ENCODE measurements at regions not wholly inside any gene's neighbourhood (a gene's known extent, or its start where the extent isn't known, plus 50 kb on each side); places are given as distances from the start of the nearest gene placed in this dataset.
"Not testable (repeated sequence)": the region's sequence is repeated elsewhere in the genome, so short reads cannot be mapped to it uniquely, and the experiment has no call there.

DNA sequence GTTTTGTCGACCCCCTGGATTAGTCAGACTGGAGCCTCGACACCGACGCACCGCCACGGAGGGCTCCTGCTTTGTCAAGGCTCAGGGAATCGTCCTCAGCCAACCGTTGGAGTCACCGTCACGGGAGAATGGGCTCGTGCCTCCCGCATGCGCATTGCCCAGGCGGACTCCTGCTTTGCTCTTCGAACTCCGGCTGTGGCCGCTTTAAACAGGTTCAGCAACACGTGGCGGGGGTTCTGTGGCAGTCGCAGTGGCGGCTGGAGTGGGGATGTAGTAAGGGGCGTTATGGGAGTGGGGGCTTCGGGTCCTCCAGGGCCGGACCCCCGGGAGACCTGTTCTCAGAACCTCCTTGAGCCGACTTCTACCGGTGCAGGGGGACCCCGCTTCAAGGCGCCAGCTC lies 554.7 kb upstream of the ZNF337 start:
- TF ChIP-seq, protein P1, sequence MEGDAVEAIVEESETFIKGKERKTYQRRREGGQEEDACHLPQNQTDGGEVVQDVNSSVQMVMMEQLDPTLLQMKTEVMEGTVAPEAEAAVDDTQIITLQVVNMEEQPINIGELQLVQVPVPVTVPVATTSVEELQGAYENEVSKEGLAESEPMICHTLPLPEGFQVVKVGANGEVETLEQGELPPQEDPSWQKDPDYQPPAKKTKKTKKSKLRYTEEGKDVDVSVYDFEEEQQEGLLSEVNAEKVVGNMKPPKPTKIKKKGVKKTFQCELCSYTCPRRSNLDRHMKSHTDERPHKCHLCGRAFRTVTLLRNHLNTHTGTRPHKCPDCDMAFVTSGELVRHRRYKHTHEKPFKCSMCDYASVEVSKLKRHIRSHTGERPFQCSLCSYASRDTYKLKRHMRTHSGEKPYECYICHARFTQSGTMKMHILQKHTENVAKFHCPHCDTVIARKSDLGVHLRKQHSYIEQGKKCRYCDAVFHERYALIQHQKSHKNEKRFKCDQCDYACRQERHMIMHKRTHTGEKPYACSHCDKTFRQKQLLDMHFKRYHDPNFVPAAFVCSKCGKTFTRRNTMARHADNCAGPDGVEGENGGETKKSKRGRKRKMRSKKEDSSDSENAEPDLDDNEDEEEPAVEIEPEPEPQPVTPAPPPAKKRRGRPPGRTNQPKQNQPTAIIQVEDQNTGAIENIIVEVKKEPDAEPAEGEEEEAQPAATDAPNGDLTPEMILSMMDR (IDR thresholded peaks at IDR 0.05; ENCODE audit: low read length) = not testable (repeated sequence)
- not testable (repeated sequence) for TF ChIP-seq EZH2phosphoT487 (IDR thresholded peaks at IDR 0.05; ENCODE audit: low read length); EZH2 (optimal IDR thresholded peaks at IDR 0.05; ENCODE audit: low read depth, low read length)

Data from MM.1S (cell line).